GM21737 (cell line): ENCODE measurements at regions not wholly inside any gene's neighbourhood (a gene's known extent, or its start where the extent isn't known, plus 50 kb on each side); places are given as distances from the start of the nearest gene placed in this dataset.

Experiments
- ATAC-seq: cut with Tn5 transposase; IDR thresholded peaks from one replicate; pipeline ENCODE4 v1.9.1; 2021; ENCODE audit warnings: mild to moderate bottlenecking, moderate library complexity; ENCODE audit not compliant: unreplicated experiment

DNA sequence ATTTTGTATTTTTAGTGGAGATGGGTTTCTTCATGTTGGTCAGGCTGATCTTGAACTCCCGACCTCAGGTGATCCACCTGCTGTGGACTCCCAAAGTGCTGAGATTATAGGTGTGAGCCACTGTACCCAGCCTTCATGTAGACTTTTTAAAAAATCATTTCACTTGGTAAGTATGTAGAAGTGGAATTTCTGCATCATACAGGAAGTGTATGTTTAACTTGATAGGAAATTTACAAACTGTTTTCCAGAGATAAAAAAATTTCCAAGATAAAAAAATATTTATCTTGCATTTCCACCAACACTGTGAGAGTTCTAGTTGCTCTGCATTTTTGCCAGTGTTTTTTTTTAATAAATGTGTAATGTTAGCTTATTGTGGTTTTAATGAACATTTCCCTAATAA lies 155.8 kb downstream of the ZNF608 start:
- ATAC-seq = no peak

DNA sequence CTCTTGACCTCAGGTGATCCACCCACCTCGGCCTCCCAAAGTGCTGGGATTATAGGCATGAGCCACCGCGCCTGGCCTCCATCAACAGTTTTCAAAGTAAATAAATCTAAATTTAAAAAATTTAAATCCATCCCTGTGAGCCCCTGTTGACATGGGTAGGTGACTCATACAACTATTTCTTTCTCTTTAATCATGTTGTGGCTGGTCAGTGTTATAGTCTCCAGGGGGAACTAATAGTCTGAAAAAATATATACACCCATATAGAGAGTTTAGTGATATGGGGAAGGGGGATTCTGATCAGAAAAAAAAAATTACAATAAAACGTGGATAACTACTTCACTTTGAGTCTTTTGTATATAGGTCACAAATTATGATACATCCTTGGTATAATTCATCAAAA lies 159.2 kb downstream of the ZNF608 start:
- ATAC-seq = no peak

DNA sequence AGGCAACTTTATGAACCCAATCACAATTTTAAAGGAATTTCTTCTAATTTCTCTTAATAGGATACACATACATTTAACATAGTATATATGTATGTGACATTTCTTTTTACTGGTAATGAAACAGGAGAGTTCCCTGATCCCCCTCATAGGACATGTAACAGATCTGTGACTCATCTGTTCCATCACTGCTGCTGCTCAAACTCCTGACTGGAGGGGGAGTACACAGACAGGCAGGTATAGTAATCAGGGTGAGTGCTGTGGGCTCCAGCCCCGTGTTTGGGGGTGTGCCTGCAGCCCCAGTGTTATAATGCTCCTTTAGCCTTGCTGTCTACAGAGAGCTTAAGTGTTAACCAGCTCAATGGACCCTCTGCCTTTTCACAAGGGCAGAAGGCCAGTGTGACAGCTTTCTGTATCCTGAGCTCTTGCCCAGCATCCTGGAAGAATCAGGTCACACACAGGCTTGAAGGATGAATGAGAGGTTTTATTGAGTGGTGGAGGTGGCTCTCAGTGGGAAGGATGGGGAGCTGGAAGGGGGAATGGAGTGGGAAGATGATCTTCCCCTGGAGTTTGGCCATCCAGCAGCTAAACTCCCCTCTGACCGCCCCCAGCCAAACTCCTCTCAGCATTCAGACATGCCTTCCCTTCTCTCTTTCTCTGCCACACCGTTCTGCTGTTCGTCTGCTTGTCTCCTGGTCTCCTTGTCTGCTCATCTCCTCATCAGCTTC lies 161.3 kb downstream of the ZNF608 start:
- ATAC-seq = no peak

DNA sequence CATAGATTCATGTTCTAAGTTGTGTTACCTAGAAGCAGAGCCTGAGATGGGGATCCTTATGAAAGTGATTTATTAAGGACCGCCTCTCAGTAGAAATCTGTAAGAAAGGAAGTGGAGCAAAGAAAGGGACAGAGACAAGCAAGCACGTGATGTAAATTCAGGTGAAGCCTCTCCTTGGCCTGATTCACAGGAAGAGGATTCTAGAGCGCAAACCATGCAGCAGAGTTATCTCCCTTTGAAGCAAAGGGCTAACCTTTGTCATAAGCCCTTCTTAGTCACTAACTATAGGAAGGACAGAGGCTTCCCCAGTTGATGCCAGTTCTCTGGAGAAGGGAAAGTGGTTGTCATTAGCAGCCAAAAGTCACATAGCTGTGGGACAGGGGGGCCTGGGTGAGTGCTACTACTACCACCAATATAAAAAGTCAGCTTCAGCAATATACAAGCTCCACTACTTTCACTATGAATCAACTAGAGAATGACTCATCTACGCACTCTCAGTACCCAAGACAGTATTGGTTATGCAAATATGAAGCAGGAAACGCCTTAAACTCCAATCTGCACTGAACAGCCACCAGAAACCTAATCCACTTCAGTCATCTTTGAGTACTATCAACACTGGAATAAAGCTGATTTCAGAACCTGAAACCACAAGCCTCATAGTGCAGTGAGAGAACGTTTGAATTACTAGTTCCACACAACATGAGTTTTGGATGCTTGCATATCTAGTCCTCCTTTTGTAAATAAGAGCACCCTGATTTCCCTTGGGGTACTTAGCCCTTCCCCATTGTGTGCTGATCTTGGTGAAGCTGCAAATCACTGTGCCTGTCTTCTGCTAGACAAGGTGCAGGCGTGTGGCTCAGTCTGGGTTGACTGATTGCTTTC lies 162.7 kb downstream of the ZNF608 start:
- peak; percentile 100 for ATAC-seq

DNA sequence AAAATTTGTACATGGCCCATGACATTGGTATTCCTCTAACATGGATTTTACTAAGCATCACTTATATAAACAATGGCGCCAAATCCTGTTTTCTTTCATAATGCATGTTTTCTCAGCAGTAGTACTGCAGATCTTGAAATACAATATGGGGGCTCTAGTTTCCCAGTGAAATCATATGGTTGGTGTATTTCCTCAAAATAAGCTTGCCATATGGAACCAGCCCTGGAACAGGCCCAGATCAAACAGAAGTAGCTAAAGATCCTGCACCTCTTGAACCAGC lies 163.9 kb downstream of the ZNF608 start:
- ATAC-seq = no peak

DNA sequence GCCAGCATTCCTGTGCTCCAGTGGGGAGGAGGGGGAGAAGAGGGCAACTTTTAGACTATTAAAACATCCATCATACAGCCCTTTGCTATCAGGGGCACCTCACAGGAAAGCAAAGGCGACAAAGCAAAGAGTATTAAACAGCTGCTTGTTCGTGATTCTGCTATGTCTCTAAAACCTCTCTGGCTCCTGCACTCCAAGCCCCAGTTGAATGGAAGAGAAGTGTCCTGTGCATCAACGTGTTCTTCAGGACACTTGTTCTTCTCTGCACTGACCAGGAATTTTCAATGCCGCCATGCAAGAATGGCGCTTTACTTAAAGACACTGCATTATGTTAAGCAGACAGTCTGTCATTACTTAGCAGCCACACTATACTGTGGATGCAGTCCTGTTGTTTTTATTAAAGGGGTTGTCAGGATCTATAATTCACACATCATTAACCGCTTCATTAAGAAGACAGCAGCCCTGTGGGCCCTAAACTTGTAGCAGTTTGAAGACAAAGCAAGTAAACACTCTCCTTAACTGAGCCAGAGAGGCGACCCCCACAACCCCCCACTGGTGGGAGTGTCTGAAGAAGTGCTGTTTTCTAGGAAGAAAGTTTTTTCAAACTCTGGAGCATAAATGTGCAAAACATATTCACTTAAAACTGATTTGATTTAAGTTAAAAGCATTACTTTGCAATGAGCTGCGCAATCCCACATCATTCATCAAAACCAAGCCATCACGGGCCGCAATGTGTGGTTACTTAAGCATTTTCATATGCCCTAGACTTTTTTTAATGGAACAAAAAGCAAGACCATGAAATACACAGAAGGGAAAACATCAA lies 164.5 kb downstream of the ZNF608 start:
- ATAC-seq = no peak

DNA sequence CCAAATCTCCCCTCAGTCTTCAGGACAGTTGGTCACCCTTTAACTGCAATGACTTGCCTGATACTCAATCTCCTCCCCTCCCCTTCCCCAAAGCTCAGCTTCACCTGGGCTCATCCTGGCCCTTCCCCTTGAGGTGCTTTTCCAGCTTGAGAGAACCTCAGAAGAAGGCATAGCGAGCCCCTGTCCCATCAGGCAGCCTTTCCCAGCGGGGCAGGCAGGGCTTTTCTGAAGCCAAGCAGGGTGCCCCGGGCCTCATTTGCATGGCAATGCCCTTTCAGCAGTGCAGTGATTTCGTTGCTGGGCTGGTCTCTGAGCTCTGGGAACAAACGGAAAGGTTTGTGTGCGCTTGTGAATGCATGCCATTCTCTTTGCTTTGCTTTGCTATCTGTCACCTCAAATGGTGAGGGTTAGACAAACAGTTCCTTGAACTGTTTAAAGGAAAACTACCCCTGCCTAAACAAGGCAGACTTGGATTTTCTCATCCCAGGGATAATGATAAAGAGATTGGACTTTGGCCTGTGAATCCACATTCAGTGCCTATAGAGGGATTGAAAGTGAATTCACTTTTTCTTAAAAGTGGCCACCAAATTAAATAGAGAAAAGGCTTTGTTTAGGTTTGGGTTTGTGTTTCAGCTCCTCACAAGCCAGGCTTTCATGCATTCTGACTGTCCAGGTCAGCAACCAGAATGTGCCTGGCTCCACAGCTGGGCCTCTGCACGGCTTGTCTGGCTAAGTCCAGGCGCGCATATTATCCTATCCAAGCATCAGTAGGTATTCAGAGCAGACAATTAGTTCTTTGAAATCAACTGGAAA lies 165.3 kb downstream of the ZNF608 start:
- ATAC-seq = no peak

DNA sequence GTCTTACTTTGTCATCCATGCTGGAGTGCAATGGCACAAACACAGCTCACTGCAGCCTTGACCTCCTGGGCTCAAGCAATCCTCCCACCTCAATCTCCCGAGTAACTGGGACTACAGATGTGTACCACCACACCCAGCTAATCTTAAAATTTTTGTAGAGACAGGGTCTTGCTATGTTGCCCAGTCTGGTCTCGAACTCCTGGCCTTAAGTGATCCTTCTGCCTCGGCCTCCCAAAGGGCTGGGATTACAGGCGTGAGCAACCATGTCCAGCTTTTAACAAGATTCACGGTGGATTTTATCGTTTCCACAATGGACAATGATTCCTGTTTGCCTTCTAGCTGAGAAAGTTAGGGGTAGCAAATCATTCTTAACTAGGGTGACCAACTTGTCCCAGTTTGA lies 165.9 kb downstream of the ZNF608 start:
- ATAC-seq = no peak

DNA sequence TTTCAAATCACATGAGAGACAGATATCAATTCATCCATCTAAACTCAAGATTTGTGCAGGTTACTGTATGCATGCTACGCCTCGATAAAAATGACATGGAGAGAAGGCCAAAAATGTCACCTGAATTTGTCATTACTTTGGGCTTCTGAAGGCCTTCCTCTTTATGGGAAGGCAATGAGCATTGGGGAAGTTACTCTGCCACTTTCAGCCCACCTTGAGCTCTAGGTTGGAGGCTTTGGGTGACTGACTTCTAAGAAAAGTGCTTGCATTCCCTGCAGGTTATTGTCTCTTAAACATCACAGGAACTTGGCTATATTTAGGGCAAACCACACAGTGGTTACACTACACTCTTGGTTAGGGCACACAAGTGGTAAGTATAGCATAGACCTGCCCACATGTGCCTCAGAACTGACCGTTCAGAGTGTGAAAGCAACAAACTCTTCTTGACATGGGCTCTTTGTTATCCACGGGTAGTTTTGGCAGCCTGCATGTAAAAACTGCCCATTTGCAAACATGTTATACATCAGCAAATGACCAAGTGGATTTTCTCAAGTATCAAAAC lies 169.5 kb downstream of the ZNF608 start:
- ATAC-seq = no peak

DNA sequence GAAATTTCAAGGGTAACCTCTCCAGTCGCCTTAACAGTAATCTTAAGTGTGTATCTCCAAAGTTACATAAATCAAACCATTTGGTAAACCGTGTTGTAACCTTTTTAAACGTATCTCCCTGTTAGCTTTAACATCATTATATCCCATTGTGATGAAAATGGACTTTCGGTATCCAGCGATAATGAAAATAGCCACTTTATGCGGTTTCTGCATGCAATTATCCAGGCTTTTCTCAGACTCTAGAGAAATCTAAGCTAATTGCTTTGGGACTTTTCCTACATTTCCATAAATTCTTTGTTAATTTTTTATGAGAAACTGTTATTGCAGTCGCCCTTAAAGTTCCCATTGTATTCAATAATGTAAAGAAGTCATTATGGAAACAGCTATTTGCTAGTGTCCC lies 170.7 kb downstream of the ZNF608 start:
- no peak for ATAC-seq

DNA sequence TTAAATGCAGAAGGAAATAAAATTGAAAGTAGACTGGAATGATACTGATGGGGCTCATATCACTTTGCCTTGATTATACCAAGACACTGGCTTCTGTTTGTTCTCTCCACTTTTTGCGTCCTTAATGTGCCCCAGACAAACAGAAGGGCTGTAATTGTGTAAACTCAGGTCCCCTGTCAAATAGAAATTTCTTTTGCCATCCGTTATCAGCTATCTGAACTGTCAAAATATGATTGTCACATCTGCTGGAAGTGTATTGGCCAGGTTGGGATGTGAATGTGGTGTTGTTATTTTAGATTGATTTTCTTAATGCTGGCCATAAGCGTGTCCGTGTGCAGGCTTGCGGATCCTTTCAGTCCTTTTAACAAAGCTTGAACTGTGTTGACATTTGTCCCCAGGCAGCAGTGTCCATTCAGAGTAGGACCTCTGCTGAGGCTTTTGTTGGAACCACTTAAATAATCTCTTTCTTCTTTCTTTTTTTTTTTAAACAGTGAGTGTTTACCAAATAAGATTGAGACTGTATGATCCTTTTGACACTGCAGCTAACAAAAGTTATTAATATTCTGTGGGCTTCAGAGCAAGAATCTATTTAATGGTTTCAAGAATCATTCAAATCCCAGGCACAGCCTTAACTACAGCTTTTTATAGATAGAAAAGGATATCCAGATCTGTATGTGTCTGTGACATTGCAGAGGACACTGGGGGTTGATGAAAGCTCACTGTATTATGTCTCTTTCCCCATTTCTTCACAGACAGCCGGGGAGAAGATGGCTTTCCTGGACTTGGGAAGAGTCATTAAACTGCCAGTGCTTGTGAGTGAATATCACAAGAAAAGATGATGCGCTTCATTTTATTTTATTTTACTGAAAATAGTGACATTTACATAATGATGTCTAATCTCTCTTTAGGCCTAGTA lies 171.7 kb downstream of the ZNF608 start:
- ATAC-seq = no peak

DNA sequence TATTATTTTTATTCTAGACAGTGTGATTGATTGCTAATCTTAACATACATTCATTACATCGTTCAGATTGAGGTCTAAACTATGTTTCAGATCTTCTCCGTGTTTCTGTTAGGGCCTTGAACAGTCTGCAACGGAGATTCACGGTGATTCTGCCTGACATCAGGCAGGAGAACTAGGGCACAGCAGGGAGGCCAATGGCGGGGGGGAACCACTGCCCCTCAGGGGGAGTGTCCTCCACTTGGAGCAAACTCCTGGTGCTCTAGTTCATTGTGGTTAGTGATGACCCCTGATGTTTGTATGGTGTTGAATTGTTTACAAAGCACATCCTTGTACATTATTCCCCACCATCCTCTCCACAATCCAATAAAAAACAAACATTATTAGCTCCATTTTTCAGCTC lies 173.5 kb downstream of the ZNF608 start:
- no peak for ATAC-seq

DNA sequence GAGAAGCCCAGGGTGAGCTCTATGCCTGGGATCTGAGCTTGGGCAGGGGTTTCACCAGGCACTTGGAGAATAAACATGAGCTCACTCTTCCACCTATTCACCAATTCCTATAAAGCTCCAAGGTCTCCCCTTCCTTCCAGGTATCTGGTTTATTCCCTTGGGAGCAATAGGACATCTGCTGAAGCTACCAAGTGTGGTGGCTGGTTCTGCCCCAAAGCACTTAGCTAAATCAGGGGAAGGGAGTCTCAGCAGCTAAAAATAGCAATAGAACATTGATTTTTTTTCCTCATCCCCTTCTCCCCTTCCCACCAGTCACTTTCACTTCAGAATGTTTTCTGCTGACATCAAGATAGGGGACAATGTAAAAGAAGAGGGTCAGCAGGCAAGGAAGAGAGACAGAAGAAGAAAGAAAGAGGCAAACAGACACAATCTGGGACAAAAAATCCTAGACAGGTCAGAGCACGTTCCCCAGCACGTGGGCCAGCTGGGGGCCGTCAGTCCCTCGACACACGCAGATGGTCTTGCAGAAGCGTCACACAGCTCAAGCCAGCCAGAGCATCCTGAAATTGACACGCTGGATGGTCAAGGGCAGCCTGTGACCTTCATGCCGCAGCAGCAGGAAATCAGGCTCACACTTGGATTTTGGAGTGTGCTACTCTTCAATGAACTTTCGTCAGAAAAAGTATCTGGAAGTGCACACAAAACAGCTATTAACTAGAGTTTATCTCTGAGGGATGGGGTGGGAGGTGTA lies 176.0 kb downstream of the ZNF608 start:
- no peak for ATAC-seq

DNA sequence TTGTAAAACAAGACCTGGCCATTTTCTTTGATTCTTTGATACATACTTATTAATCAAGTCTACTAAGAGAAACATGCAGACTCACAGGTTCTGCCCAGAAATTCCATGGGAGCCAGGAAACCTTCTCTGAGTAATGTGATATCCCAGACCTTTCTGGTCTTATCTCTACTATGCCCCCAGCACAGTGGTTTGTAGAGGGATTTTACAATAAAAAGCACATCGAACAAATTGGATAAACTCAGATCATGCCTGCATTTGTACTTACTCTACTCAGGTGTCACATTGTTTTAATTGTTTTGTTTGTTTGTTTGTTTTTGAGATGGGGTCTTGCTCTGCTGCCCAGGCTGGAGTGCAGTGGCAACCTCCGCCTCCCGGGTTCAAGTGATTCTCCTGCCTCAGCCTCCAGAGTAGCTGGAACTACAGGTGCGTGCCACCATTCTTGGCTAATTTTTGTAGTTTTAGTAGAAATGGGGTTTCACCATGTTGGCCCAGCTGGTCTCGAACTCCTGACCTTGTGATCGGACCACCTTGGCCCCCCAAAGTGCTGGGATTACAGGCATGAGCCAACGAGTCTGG lies 179.5 kb downstream of the ZNF608 start:
- ATAC-seq = no peak

DNA sequence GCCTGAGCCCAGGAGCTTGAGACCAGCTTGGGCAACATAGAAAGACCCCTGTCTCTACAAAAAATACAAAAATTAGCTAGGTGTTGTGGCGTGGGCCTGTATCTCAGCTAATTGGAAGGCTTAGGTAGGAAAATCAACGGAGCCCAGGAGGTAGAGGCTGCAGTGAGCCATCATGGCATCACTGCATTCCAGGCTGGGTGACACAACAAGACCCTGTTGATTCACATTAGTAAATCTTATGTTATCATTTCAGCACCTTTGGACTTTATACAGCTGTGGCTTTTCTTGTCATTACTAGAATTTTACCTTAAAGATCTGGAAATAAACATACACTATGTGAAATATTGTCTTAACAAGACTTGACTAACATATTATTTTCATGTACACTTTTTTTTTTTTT lies 185.0 kb downstream of the ZNF608 start:
- ATAC-seq = no peak

DNA sequence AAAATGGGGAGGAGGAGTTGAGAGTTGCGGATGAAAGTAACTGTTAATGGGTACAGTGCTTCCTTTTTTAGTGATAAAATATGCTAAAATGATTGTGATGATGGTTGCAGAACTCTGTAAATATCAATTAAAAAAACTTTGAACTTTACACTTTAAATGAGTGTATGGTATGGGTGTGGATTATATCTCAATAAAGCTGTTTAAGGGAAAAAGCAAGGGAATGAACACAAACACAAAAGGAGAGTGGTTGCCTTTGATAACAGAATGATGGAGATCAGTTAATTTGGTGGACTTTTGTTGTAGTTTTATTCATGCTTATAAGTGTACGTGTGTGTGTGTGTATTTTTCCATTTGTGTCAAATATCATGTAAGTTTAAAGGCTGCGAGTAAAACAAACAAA lies 186.1 kb downstream of the ZNF608 start:
- ATAC-seq = no peak

DNA sequence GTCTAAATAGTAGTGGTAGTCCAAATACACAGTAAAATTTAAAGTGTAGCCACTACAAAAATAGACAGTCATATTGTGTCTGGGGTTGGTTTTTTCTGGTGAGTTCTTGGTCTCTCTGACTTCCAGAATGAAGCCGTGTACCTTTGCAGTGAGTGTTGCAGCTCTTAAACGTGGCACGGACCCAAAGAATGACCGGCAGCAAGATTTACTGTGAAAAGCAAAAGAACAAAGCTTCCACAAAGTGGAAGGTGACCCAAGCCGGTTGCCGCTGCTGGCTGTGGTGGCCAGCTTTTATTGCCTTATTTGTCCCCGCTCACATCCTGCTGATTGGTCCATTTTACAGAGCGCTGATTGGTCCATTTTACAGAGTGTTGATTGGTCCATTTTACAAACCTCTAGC lies 188.7 kb downstream of the ZNF608 start:
- no peak for ATAC-seq

DNA sequence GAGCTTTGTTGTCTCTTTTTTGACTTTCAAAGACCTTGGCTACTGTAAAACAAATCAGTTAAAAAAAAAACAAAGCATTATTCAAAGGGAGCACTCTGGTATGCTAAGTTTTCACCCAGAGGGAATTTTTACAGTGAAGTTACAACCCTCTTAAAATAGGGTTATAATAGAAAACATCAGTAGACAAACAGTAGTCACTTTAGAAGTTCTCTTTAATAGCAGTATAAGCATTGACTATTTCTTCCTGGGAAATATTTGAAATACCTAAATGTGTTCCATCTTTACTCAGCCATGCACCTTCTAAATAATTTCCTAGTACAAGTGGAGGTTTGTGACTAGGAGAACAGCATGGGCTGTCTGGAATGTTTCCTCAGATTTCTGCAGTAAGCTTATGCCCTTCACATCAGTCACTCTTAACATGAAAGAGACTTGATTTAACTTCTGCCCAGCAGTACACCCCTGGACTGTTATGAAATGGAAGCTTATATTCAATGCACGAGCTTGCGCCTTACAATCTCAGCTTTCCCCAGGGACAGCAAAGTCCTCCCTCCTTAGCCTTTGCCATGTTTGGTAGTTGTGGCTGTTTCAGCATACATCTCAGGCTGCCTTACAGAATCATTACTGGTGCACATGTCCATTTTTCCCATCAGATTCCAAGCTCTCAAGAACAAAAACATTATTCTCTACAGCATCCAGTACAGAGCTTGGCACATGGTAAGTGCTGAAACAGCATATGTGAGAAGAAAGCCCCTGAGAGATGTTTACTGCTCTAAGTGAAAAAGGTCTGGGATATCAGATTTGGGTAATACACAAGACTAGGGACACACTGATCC lies 191.5 kb downstream of the ZNF608 start:
- ATAC-seq = no peak
